HG03103 (cell line): ENCODE measurements at regions not wholly inside any gene's neighbourhood (a gene's known extent, or its start where the extent isn't known, plus 50 kb on each side); places are given as distances from the start of the nearest gene placed in this dataset.

Experiments used
- ATAC-seq: cut with Tn5 transposase; IDR thresholded peaks from one replicate; pipeline ENCODE4 v1.9.1; 2021; ENCODE audit warnings: low read depth; ENCODE audit not compliant: unreplicated experiment

DNA sequence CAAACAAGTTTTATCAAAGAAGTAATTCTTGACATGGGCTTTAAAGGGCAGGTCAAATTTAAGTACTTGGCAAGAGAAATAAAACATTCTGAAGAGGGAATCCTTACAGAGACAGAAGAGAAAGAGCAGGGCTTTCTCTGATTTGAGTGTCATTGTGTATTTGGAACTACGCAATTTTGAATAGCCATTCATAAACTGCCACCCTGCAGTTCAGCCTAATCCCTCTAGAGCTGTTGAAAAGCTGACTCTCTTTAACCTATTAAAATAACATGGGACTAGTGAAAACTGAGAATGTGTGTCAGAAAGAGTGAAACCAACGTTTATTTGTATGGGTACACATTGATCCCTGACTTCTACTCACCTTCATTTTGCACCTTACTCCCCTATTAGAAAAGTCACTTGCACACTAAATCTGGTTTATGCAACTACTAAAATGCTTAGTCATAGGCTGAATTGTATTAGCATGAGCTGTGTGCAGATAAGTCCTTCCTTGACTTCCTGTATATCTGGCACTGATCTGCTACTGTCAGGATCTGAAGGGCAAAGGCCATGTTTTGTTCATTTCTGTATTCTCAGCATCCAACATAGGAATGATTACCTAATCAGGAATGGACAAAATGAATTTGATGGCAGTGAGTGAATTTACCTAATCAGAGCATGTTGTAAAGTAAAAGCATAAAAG lies 458.9 kb downstream of the NOVA1 start:
- no peak for ATAC-seq

DNA sequence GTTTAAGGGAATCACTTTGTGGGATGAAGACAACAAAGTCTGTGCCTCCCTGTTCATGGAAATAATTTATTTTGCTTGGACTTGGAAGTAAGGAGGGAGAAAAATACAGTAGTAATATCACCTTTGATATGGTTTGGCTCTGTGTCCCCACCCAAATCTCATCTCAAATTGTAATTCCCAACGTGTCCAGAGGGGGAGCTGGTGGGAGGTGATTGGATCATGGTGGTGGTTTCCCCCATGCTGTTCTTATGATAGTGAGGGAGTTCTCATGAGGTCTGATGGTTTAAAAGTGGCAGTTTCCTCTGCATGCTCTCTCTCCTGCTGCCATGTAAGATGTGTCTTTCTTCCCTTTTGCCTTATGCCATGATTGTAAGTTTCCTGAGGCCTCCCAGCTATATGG lies 460.7 kb downstream of the NOVA1 start:
- no peak for ATAC-seq

DNA sequence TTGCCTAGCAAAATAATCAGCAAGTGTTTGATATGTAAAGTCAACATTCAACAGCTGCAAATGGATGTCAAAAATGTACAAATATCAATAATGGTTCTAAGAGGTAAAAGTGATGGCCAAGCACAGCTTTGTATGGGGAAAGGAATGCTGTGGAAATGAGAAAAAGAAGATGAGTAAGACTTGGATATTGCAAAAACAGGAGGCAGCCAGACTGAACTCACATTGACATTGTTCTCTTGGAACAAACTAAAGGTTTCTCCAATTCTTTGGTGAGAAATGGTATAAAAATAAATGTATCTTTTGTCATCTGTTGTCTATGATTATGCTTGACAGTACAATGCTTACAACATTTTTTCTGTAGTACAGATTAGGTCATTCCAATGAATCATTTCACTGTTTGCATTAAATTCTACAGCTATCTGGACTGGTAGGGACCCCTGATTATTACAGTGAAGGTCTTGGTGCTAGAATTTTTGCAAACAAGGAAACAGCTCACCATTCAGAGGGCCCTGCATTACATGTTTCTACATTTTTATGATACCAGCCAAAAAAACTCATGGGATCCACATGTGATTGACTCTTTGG lies 465.7 kb downstream of the NOVA1 start:
- ATAC-seq, result no peak

DNA sequence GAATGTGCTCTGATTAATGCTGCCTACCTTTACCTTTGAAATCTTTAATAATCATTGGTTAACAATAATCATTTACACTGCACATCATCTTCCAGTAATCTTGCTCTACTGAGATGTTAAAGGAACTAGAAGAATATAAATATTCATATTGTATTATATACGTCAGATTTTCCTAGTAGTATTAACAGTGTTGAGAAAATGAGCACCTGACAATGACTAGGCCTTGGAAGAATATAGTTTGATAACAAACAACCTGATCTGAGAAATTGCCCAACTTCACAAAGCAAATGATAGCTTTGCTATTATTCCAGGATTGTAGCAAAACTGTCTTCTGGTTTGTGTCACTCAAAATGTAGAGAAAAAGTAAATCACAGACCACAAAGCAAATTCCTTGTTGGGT lies 467.1 kb downstream of the NOVA1 start:
- no peak for ATAC-seq

DNA sequence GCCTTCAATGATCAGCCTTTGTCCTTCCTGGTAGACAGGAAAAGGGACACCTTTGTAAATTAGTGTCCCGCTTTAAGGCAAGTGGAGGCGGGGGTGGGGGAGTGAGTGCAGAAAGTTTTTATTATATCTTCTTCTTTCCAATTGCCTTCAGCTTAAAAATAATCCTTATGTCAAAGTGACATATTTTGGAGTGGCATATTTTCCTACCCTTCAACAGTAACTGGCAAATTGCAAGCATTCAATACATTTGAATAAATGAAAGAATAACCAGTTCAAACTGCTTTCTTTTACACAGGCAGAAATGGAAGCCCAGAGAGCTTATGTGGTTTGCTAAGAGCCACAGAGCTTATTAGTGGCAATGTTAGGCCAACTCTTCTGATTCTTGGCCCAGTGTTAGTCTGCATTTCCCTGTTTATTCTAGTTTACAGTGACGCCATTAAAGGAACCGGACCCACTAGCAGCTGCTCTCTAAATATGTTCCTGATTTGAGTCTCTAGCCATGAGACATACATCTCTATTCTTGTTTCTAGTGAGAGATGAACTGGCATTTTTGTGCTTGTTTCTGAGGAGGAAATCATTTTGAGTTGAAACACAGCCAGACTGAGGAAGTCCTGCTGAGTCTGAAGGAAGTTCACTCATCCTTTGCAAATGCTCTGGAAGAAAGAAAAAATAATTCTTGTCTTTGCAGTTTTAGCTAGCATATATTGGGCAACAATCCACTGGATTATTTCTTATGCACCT lies 468.7 kb downstream of the NOVA1 start:
- ATAC-seq, result no peak

DNA sequence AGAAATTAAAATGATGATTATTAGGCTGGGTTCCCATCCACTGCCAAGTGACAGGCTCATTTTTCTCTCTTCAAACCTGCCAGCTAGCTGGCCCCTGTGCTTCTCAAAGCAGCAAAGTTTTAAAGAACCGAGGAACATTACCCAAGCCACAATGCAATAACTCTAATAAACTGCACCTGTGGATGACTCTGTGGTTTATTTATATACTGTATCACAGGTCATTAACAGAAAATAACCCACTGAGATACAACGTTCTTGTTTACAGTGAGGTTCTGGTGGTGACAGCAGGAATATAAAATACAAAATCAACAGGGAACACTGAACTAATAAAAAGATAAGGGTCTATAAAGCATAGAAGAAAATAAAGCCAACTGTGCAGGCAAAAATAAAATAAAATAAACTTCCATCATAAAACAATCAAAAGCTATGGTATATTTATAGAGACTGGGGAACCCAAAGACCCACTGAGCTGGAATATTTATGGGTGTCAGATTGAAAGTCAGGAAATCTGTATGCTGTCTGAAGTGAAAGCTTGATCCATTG lies 472.9 kb downstream of the NOVA1 start:
- ATAC-seq, result no peak

DNA sequence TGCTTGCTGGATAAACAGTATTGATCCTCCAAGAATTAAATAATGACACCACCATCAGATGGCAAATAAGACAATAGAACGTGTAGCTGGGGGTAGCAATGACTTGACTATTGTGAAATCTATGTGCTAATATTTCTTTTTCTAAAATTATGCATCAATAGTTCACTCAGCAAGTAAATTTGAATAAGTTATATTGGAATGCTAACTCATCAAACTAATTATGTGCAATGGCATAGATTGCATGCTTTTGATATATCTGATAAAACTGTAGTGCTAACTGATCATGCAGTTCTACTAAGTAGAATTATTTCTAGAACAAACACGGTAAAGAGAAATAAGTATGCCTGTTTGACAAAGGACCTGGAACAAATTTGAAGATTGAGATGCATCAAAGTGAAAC lies 474.4 kb downstream of the NOVA1 start:
- no peak for ATAC-seq

DNA sequence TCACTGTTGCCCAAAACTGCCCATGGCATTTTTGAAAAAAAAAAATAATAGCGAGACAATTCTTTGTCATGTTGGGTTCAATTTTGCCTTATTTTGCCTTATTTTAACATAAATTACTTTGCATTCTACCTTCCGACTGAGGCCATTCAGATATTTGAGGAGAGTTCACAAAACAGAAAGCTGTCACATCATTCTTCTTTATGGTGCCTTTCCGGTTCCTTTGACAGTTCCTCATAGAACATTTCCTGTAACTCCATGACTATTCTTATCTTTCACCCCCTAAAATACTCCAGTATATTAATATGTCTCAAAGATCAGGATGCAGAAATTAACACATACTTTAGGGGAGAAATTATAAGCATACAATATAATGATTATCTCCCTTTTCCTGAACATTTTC lies 476.7 kb downstream of the NOVA1 start:
- no peak for ATAC-seq

DNA sequence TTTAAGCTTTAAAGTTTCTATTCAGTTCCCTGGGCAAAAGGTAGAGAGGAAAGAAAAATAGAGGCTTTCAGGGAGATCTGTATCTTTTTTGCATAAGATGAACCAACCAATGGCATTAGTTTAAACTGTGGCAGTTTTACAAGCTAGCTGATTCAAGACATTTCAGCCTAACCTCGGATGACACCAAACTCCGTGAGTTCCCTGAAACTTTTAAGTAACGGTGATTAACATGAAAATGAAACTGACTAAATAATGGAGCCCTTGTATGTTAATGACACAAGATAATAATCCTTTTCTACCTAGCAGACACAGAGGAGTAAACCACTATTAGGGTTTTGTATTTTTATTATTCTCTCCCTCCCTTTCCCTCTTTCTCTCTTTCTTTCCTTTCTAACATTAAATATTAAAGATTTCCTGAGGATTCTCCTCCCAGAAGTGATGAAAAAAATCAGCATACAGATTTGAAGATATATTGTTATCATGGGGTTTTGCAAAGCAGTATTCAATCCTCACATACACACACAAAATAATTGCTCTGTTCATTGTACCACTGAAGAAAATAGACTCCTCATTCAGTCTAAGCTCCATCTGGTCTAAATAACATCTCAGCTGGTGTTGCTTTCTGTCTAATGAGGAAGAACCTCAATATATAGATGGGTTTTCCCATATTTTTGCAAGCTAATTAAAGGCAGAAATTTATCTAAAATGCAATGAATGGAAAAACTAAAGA lies 483.8 kb downstream of the NOVA1 start:
- ATAC-seq, result no peak

DNA sequence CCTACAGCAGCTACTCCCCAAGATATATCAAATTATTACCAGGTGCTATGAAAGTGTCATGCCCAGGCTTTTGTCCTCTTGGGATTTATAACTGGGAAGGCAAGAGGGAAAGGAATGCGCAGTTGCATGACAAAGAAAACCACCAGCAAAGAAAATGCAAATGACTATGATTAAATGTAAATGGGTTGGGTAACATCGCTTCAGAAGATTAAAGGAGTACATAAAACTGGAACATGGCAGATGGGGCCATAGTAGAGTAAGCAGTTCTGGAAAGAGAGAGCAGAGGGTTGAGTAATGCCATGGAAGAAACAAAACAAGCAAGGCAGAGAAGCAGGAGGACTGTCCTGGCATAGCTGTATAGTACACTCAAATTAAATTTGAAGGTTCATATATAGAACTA lies 493.1 kb downstream of the NOVA1 start:
- no peak for ATAC-seq

DNA sequence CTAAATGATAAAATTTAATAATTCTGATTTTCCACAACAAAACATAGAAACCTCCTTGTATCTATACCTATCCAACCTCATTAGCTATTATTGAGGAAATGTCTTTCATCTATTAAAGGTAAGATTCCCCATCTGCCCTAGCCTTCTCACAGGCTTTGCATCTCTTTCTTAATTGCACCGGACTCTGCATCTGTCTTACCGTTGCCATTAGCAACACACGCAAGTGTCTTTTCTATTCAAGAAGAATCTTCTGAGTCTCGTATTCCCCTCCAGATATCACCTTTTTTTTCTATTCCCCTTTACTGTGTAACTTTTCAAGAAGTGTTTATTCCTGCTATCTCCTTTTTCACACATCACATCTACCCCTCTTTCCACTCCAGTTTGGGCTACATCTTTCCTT lies 500.0 kb downstream of the NOVA1 start:
- ATAC-seq, result no peak

DNA sequence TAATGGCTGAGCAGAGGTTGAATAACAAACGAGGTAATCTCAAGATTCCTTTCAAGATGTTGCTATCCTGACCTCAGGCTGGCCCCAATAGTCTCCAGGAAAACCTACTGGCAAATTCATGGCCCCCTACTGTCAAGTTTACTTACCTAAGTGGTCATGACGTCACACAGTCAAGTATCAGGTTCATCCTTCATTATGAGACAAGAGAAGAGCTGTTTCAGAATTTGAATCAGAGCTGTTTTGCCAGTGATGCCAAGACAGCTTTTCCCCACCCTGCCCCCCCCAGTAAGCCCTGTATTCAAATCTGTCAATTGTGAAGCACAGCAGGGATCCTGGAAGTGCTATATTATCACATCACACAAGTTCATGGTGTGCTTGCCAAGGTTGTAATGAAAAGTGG lies 509.6 kb downstream of the NOVA1 start:
- no peak for ATAC-seq

DNA sequence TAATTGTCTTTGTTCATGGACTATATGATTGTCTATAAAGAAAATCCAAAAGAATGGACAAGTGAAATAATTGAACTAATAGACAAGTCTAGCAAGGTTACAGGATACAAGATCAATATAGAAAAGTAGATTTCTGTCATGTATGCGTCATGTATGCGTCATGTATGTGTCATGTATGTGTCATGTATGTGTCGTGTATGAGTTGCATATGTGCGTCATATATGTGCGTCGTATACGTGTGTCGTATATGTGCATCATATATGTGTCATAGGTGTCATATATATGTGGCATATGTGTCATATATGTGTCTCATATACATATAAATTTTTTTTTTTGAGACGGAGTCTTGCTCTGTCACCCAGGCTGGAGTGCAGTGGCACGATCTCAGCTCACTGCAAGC lies 516.8 kb downstream of the NOVA1 start:
- no peak for ATAC-seq

DNA sequence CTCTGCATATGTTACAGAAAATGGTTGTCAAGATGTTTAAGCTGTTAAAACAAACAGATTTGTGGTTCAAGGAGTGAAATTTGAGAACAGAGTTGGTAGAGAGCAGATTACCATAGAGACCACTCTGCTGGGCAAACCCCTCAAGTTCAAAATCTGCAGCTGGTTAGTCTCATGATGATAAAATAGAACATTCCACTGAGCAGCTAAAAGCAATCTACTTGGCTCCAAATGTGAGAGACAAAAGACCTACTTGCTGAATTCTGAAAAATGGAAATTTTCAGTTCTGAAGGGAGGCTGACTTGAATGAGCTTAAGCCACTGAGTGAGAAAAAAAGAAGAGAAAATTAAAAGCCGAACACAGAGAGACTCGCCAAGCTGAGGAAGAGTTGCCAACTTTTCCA lies 519.3 kb downstream of the NOVA1 start:
- ATAC-seq, result no peak

DNA sequence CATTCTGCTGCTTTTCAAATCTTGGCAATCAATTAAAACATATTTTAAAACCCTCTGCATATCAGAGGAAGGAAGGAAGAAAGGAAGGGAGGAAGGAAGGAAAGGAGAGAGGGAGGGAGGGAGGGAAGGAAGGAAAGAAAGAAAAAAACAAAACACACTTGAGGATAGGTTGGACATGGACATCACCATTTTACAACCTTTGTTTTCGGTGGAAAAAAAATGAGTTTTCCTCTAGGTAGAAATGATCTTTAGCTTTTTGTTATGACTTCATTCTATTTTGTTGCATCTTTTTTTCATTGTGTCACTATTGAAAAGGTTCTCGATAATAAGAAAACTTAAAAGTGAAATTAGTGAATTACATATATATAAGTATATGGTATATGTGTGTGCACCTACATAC lies 522.9 kb downstream of the NOVA1 start:
- ATAC-seq, result no peak

DNA sequence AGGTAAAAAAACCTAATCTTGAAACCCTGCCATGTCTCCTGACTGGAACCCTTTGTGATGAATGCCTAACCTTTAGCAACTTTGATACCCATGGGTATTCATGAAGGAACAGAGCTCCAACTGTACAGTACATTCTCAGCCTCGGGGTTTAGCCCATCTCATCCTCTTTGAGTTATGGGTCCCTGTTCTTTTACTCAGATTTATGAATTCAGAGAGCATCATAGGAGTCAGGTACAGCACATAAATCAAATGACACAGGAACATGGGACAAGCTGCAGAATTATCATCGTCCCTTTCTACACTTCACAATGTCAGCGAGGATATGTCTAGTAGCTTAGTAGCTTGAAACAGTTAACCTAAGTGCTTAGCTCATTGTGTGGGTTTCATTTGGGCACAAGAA lies 527.4 kb downstream of the NOVA1 start:
- ATAC-seq, result no peak

DNA sequence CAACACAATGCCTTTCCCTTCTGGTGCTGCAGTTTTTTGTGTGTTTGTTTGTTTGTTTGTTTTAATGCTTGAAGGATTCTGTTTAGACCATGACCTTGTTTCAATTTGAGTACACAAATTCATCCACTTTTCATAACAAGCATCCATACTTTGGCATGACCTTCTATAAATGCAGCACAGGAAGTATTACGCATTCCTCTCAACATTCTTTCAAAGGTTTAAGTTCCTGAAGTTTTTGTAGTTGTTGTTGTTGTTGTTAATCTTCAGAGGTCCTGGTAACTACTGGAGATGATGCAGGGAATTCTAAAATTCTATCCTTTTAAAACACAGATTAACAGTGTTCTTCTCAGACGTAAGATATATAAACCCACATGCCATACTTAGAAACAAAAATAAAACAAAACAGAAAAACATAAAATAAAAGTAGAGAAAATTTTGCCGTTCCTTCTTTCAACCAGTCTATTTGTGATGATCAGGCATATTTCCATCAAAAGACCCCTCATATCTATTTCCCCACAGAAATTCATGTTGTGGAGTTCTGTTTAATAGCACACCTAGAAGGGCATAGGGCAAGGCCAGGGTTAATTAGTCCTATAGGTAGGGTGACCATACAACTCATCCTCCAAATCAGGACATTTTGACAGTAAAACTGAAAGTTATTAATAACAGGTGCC lies 529.9 kb downstream of the NOVA1 start:
- ATAC-seq, result no peak

DNA sequence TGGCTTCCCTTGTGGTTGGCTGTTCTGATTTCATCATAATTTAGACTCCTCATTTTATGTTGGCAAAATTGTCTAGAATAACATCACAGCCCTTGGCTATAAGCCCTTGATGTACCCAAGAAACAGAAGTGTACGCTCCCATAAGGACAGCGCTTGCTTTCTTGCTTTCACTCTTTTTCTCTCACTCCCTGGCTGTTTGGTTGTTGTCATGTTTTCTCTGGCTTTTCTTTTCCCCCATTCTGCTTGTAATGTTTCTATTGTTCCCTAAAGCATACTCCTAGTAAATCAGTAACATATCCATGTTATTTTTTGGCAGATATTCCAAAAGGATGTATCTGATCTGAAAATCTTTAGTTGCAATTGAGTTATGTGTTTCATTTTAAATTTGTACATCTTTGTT lies 530.5 kb downstream of the NOVA1 start:
- no peak for ATAC-seq

DNA sequence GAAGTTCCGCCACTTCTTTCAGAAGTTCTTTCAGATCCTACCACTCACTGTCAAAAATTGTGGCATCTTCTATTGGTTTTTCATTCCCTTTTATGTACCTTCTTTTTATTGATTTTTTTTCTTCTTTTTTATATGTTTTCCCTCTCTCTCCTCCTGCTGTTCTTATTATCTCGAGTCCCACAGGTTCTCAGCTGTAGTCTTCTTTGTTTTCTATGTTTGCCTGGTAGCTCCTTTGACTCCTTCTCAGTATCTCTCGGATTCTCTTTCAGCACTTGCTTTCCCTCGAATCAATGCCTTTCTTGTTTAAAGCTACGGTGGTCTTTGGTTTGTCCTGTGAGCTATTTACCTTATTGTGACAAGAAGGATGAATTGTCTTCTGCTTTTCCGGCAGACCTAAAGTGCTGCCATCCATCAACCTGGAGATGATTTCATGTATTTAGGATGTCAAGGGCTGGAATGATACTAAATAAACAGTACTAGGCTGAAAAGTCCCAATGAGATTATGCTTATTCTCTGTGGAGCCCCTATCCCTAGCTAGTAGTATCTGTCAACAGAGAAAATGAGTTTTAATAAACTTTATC lies 541.7 kb downstream of the NOVA1 start:
- ATAC-seq, result no peak

DNA sequence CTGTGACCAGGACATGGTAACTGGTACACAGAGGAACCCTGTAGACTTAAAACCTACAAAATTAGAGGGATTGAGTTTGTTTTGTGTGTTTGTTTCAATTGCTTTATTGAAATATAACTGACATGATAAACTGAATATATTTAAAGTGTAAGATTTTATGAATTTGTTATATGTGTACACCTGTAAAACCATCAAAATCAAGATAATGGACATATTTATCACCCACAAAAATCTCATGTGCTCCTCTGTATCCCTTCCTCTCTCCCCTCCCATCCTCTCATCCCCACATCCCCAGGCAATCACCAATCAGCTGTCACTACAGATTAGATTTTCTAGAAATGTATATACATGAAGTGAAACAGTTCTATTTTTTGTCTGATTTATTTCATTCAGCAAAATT lies 565.5 kb downstream of the NOVA1 start:
- no peak for ATAC-seq
